Neural crest cell (in vitro differentiated cells): ENCODE measurements at regions not wholly inside any gene's neighbourhood (a gene's known extent, or its start where the extent isn't known, plus 50 kb on each side); places are given as distances from the start of the nearest gene placed in this dataset.

ENCODE experiments used
- DNase-seq: peaks from one replicate; pipeline ENCODE4 v3.0.0; 2021; ENCODE audit warnings: low read depth, mixed read lengths, low spot score
- H3K27ac Mint-ChIP-seq: one replicate; pipeline ENCODE4 v1.8.0; 2021; ENCODE audit warnings: mild to moderate bottlenecking, mixed read lengths; ENCODE audit not compliant: unreplicated experiment
- H3K27me3 Mint-ChIP-seq: 2 replicates; pipeline ENCODE4 v1.8.0; 2021; ENCODE audit warnings: low read depth, mild to moderate bottlenecking, mixed read lengths
- H3K36me3 Mint-ChIP-seq: 2 replicates; pipeline ENCODE4 v1.8.0; 2021; ENCODE audit warnings: low read depth, mild to moderate bottlenecking, mixed read lengths
- H3K4me1 Mint-ChIP-seq: 2 replicates; pipeline ENCODE4 v1.8.0; 2021; ENCODE audit warnings: mixed read lengths
- H3K4me3 Mint-ChIP-seq: one replicate; pipeline ENCODE4 v1.8.0; 2021; ENCODE audit warnings: mild to moderate bottlenecking, mixed read lengths
- H3K9me3 Mint-ChIP-seq: 2 replicates; pipeline ENCODE4 v1.8.0; 2021; ENCODE audit warnings: mixed read lengths
- CTCF ChIP-seq: fragments of 200-600 bp; sonication (generic); conservative IDR thresholded peaks from 2 replicates; pipeline ENCODE4 v1.5.0; 2021; ENCODE audit warnings: antibody characterized with exemption, mild to moderate bottlenecking

GRCh38 chr3:81003008-81003645, 758.3 kb downstream of the GBE1 start:
- H3K36me3 Mint-ChIP-seq = no peaks in the 10 kb centered on the region
- no peak for TF ChIP-seq CTCF
- H3K27ac Mint-ChIP-seq = no peak overlapping the region
- no peaks in the 10 kb centered on the region for H3K4me1 Mint-ChIP-seq
- no peaks in the 10 kb centered on the region for H3K9me3 Mint-ChIP-seq
- no peaks in the 10 kb centered on the region for H3K27me3 Mint-ChIP-seq
- DNase-seq = no peak
- no peak overlapping the region for H3K4me3 Mint-ChIP-seq

GRCh38 chr3:80999481-80999880, 762.0 kb downstream of the GBE1 start:
- Mint-ChIP-seq H3K4me1 (no peaks in the 10 kb centered on the region), H3K4me3 (no peak overlapping the region), H3K9me3 (no peaks in the 10 kb centered on the region), H3K27ac (no peak overlapping the region), H3K27me3 (no peaks in the 10 kb centered on the region), H3K36me3 (no peaks in the 10 kb centered on the region)
- no peak for DNase-seq
- no peak for TF ChIP-seq CTCF

- Mint-ChIP-seq H3K4me1 (no peaks in the 10 kb centered on the region), H3K27me3 (no peaks in the 10 kb centered on the region), H3K9me3 (no peaks in the 10 kb centered on the region), H3K4me3 (no peak overlapping the region), H3K27ac (no peak overlapping the region), H3K36me3 (no peaks in the 10 kb centered on the region)
- no peak for TF ChIP-seq CTCF
- no peak for DNase-seq
Measured at GRCh38 chr3:80998022-80998421, 763.4 kb downstream of the GBE1 start.

- Mint-ChIP-seq H3K27ac (no peak overlapping the region), H3K4me3 (no peak overlapping the region), H3K27me3 (no peaks in the 10 kb centered on the region), H3K36me3 (no peaks in the 10 kb centered on the region), H3K4me1 (no peaks in the 10 kb centered on the region), H3K9me3 (no peaks in the 10 kb centered on the region)
- TF ChIP-seq CTCF = no peak
- DNase-seq = no peak
Measured at GRCh38 chr3:80997622-80998021, 763.8 kb downstream of the GBE1 start.

GRCh38 chr3:80994767-80995166, 766.7 kb downstream of the GBE1 start:
- H3K9me3 Mint-ChIP-seq = no peaks in the 10 kb centered on the region
- DNase-seq = no peak
- H3K27me3 Mint-ChIP-seq = no peaks in the 10 kb centered on the region
- no peak overlapping the region for H3K27ac Mint-ChIP-seq
- H3K4me1 Mint-ChIP-seq = no peaks in the 10 kb centered on the region
- no peaks in the 10 kb centered on the region for H3K36me3 Mint-ChIP-seq
- TF ChIP-seq CTCF = no peak
- no peak overlapping the region for H3K4me3 Mint-ChIP-seq
